GM12891 (cell line): ENCODE measurements at regions not wholly inside any gene's neighbourhood (a gene's known extent, or its start where the extent isn't known, plus 50 kb on each side); places are given as distances from the start of the nearest gene placed in this dataset.

Experiments
- DNase-seq: peaks from one replicate; pipeline ENCODE4 v3.0.0; 2011; ENCODE audit warnings: low spot score; ENCODE audit not compliant: insufficient read length
- FAIRE-seq: peaks from 2 replicates; lab custom pipeline; 2011; peaks lifted over from hg19 to GRCh38; lab: Jason Lieb, UNC
- PAX5 ChIP-seq: IDR thresholded peaks from 2 replicates; pipeline ENCODE4 v1.6.1; 2011; ENCODE audit warnings: low read length, moderate library complexity, mild to moderate bottlenecking; ENCODE audit not compliant: insufficient read depth, severe bottlenecking
- POLR2A ChIP-seq: IDR thresholded peaks from 2 replicates; pipeline ENCODE4 v1.6.1; 2011; ENCODE audit warnings: low read depth, low read length, control low read depth
- POLR2AphosphoS5 ChIP-seq: IDR thresholded peaks from 2 replicates; pipeline ENCODE4 v1.6.1; 2011; ENCODE audit warnings: low read depth, low read length, control low read depth
- POU2F2 ChIP-seq: IDR thresholded peaks from 2 replicates; pipeline ENCODE4 v1.6.1; 2011; ENCODE audit warnings: low read depth, mild to moderate bottlenecking, control low read depth, low read length, moderate library complexity
- SPI1 ChIP-seq: IDR thresholded peaks from 2 replicates; pipeline ENCODE4 v1.6.1; 2011; ENCODE audit warnings: low read depth, low read length, control low read depth
- TAF1 ChIP-seq: IDR thresholded peaks from 2 replicates; pipeline ENCODE4 v1.6.1; 2011; ENCODE audit warnings: low read depth, low read length, control low read depth

GRCh38 chrX:40329616-40330015, 231.9 kb upstream of the BCOR start:
- DNase-seq, result no peak
- TF ChIP-seq POLR2A, result no peak
- TF ChIP-seq POLR2AphosphoS5, result no peak
- TF ChIP-seq POU2F2, result no peak
- TF ChIP-seq SPI1, result no peak
- no peak for FAIRE-seq

GRCh38 chrX:40327085-40327484, 229.3 kb upstream of the BCOR start:
- FAIRE-seq (no peak), DNase-seq (no peak)
- TF ChIP-seq SPI1, result no peak
- TF ChIP-seq POLR2AphosphoS5, result no peak
- no peak for TF ChIP-seq POU2F2
- TF ChIP-seq TAF1, result no peak
- no peak for TF ChIP-seq POLR2A
- no peak for TF ChIP-seq PAX5

GRCh38 chrX:40326186-40326965, 228.6 kb upstream of the BCOR start:
- FAIRE-seq (no peak), DNase-seq (no peak)
- TF ChIP-seq SPI1, result no peak
- no peak for TF ChIP-seq TAF1
- no peak for TF ChIP-seq PAX5
- no peak for TF ChIP-seq POLR2AphosphoS5
- TF ChIP-seq POU2F2, result no peak
- TF ChIP-seq POLR2A, result no peak

- FAIRE-seq, result no peak
- TF ChIP-seq SPI1, result no peak
- no peak for TF ChIP-seq POLR2A
- no peak for TF ChIP-seq POU2F2
- no peak for TF ChIP-seq PAX5
- no peak for TF ChIP-seq POLR2AphosphoS5
- no peak for TF ChIP-seq TAF1
- DNase-seq, result no peak
These were observed 227.4 kb upstream of the BCOR start for GRCh38 chrX:40325161-40325560.

GRCh38 chrX:40323977-40324376, 226.2 kb upstream of the BCOR start:
- no peak for FAIRE-seq
- no peak for TF ChIP-seq TAF1
- no peak for TF ChIP-seq PAX5
- TF ChIP-seq SPI1, result no peak
- no peak for TF ChIP-seq POLR2A
- TF ChIP-seq POLR2AphosphoS5, result no peak
- TF ChIP-seq POU2F2, result no peak
- DNase-seq, result no peak

GRCh38 chrX:40320819-40321218, 223.1 kb upstream of the BCOR start:
- no peak for FAIRE-seq
- DNase-seq, result no peak
- TF ChIP-seq POLR2A (no peak), POLR2AphosphoS5 (no peak)

GRCh38 chrX:40318801-40319200, 221.0 kb upstream of the BCOR start:
- TF ChIP-seq POLR2AphosphoS5 (no peak), PAX5 (no peak), SPI1 (no peak), POU2F2 (no peak), POLR2A (no peak), TAF1 (no peak)
- FAIRE-seq (no peak), DNase-seq (no peak)

- no peak for FAIRE-seq
- DNase-seq, result no peak
- no peak for TF ChIP-seq POLR2A
- TF ChIP-seq SPI1, result no peak
- no peak for TF ChIP-seq POU2F2
- TF ChIP-seq PAX5, result no peak
- TF ChIP-seq TAF1, result no peak
- no peak for TF ChIP-seq POLR2AphosphoS5
These were observed 220.3 kb upstream of the BCOR start for GRCh38 chrX:40318076-40318475.

- FAIRE-seq, result no peak
- no peak for TF ChIP-seq POU2F2
- TF ChIP-seq POLR2A, result no peak
- no peak for TF ChIP-seq POLR2AphosphoS5
- TF ChIP-seq SPI1, result no peak
- no peak for TF ChIP-seq TAF1
- no peak for TF ChIP-seq PAX5
- DNase-seq, result no peak
These were observed 218.7 kb upstream of the BCOR start for GRCh38 chrX:40316502-40316901.

- FAIRE-seq, result no peak
- TF ChIP-seq TAF1, result no peak
- TF ChIP-seq POLR2A, result no peak
- no peak for TF ChIP-seq SPI1
- TF ChIP-seq POLR2AphosphoS5, result no peak
- no peak for TF ChIP-seq PAX5
- no peak for TF ChIP-seq POU2F2
- DNase-seq, result no peak
These were observed 216.3 kb upstream of the BCOR start for GRCh38 chrX:40314070-40314469.
